GM19351 (cell line): ENCODE measurements at regions not wholly inside any gene's neighbourhood (a gene's known extent, or its start where the extent isn't known, plus 50 kb on each side); places are given as distances from the start of the nearest gene placed in this dataset.
"Not testable (repeated sequence)": the region's sequence is repeated elsewhere in the genome, so short reads cannot be mapped to it uniquely, and the experiment has no call there.

Experiments used
- ATAC-seq: cut with Tn5 transposase; IDR thresholded peaks from one replicate; pipeline ENCODE4 v1.9.1; 2021; ENCODE audit warnings: mild to moderate bottlenecking, moderate library complexity; ENCODE audit not compliant: unreplicated experiment

GRCh38 chr7:10501206-10501884 lies 472.3 kb upstream of the PHF14 start:
- ATAC-seq = not testable (repeated sequence)

GRCh38 chr7:10507032-10507431 lies 466.6 kb upstream of the PHF14 start:
- ATAC-seq = no peak

- ATAC-seq = no peak
Observed at GRCh38 chr7:10521306-10521705, 452.4 kb upstream of the PHF14 start.

GRCh38 chr7:10533429-10533828 lies 440.2 kb upstream of the PHF14 start:
- ATAC-seq = not testable (repeated sequence)

GRCh38 chr7:10536561-10536960 lies 437.1 kb upstream of the PHF14 start:
- ATAC-seq = no peak

GRCh38 chr7:10537764-10538163 lies 435.9 kb upstream of the PHF14 start:
- ATAC-seq = peak; percentile 62

- ATAC-seq = no peak
Observed at GRCh38 chr7:10557375-10557774, 416.3 kb upstream of the PHF14 start.

GRCh38 chr7:10560497-10560896 lies 413.2 kb upstream of the PHF14 start:
- no peak for ATAC-seq

- ATAC-seq = no peak
Observed at GRCh38 chr7:10568891-10569290, 404.8 kb upstream of the PHF14 start.

GRCh38 chr7:10571759-10572158 lies 401.9 kb upstream of the PHF14 start:
- ATAC-seq = no peak

GRCh38 chr7:10577866-10578374 lies 395.8 kb upstream of the PHF14 start:
- ATAC-seq = no peak

GRCh38 chr7:10579561-10579960 lies 394.1 kb upstream of the PHF14 start:
- no peak for ATAC-seq

- no peak for ATAC-seq
Observed at GRCh38 chr7:10584886-10585285, 388.8 kb upstream of the PHF14 start.

GRCh38 chr7:10588084-10588483 lies 385.6 kb upstream of the PHF14 start:
- no peak for ATAC-seq

GRCh38 chr7:10592604-10593003 lies 381.1 kb upstream of the PHF14 start:
- no peak for ATAC-seq

- no peak for ATAC-seq
Observed at GRCh38 chr7:10593080-10593479, 380.6 kb upstream of the PHF14 start.

GRCh38 chr7:10596827-10597226 lies 376.8 kb upstream of the PHF14 start:
- no peak for ATAC-seq

GRCh38 chr7:10604128-10604527 lies 369.5 kb upstream of the PHF14 start:
- no peak for ATAC-seq

GRCh38 chr7:10612950-10613349 lies 360.7 kb upstream of the PHF14 start:
- ATAC-seq = no peak

GRCh38 chr7:10618953-10619352 lies 354.7 kb upstream of the PHF14 start:
- no peak for ATAC-seq

- no peak for ATAC-seq
Observed at GRCh38 chr7:10632712-10633111, 341.0 kb upstream of the PHF14 start.

GRCh38 chr7:10634239-10634638 lies 339.4 kb upstream of the PHF14 start:
- no peak for ATAC-seq

GRCh38 chr7:10637991-10638390 lies 335.7 kb upstream of the PHF14 start:
- ATAC-seq = no peak
